SK-N-SH (cell line): ENCODE measurements at regions not wholly inside any gene's neighbourhood (a gene's known extent, or its start where the extent isn't known, plus 50 kb on each side); places are given as distances from the start of the nearest gene placed in this dataset.

ENCODE experiments used
- CHD2 ChIP-seq: fragments of 150-350 bp; IDR thresholded peaks from 2 replicates; pipeline ENCODE4 v1.6.1; 2018; ENCODE audit warnings: low read length; ENCODE audit not compliant: partially characterized antibody
- CTCF ChIP-seq: fragments of 200-600 bp; sonication (generic); IDR thresholded peaks from 2 replicates; pipeline ENCODE4 v1.6.1; 2017; ENCODE audit warnings: antibody characterized with exemption, mild to moderate bottlenecking, moderate library complexity
- FOSL2 ChIP-seq: IDR thresholded peaks from 2 replicates; pipeline ENCODE4 v1.4.0; 2012; ENCODE audit warnings: low read depth, mild to moderate bottlenecking, moderate library complexity, borderline replicate concordance
- FOXM1 ChIP-seq: IDR thresholded peaks from 2 replicates; pipeline ENCODE4 v1.4.0; 2012; ENCODE audit warnings: low read depth, mild to moderate bottlenecking
- GABPA ChIP-seq: IDR thresholded peaks from 2 replicates; pipeline ENCODE4 v1.4.0; 2012; ENCODE audit warnings: low read depth, mild to moderate bottlenecking
- GATA2 ChIP-seq: sonication (generic); formaldehyde crosslinking; IDR thresholded peaks from 2 replicates; pipeline ENCODE4 v1.5.0; 2020; ENCODE audit warnings: mild to moderate bottlenecking, missing genetic modification reagents
- IRF3 ChIP-seq: fragments of 150-350 bp; IDR thresholded peaks from 2 replicates; pipeline ENCODE4 v1.6.1; 2016; ENCODE audit warnings: mild to moderate bottlenecking, low read depth, low read length
- JUND ChIP-seq: IDR thresholded peaks from 2 replicates; pipeline ENCODE4 v1.4.0; 2012
- MEF2A ChIP-seq: IDR thresholded peaks from 2 replicates; pipeline ENCODE4 v1.4.0; 2012; ENCODE audit warnings: low read depth, borderline replicate concordance
- MXI1 ChIP-seq: IDR thresholded peaks from 2 replicates; pipeline ENCODE4 v1.6.1; 2012; ENCODE audit warnings: mild to moderate bottlenecking, low read depth, low read length, improper control_type of control experiment
- NFIC ChIP-seq: IDR thresholded peaks from 2 replicates; pipeline ENCODE4 v1.4.0; 2012; ENCODE audit warnings: borderline replicate concordance
- NRF1 ChIP-seq: IDR thresholded peaks from 2 replicates; pipeline ENCODE4 v1.6.1; 2012; ENCODE audit warnings: low read depth, mild to moderate bottlenecking, low read length
- POLR2AphosphoS5 ChIP-seq: IDR thresholded peaks from 2 replicates; pipeline ENCODE4 v1.6.1; 2012; ENCODE audit warnings: low read depth, low read length
- REST ChIP-seq: IDR thresholded peaks from 2 replicates; pipeline ENCODE4 v1.6.1; 2012; ENCODE audit warnings: mild to moderate bottlenecking, low read depth, low read length, moderate library complexity
- RXRA ChIP-seq: IDR thresholded peaks from 2 replicates; pipeline ENCODE4 v1.4.0; 2012; ENCODE audit warnings: low read depth, mild to moderate bottlenecking, borderline replicate concordance
- SIN3A ChIP-seq: IDR thresholded peaks from 2 replicates; pipeline ENCODE4 v1.6.1; 2012; ENCODE audit warnings: low read depth, mild to moderate bottlenecking, low read length, moderate library complexity, borderline replicate concordance
- SMC3 ChIP-seq: IDR thresholded peaks from 2 replicates; pipeline ENCODE4 v1.6.1; 2012; ENCODE audit warnings: low read depth, low read length, improper control_type of control experiment
- TAF1 ChIP-seq: IDR thresholded peaks from 2 replicates; pipeline ENCODE4 v1.6.1; 2012; ENCODE audit warnings: low read depth, mild to moderate bottlenecking, low read length, moderate library complexity, borderline replicate concordance
- USF1 ChIP-seq: IDR thresholded peaks from 2 replicates; pipeline ENCODE4 v1.4.0; 2012; ENCODE audit warnings: low read depth, borderline replicate concordance
- USF2 ChIP-seq: fragments of 150-350 bp; IDR thresholded peaks from 2 replicates; pipeline ENCODE4 v1.6.1; 2017; ENCODE audit warnings: antibody characterized with exemption, low read length, low read depth, borderline replicate concordance
- YY1 ChIP-seq: IDR thresholded peaks from 2 replicates; pipeline ENCODE4 v1.4.0; 2012; ENCODE audit warnings: low read depth, mild to moderate bottlenecking

- TF ChIP-seq USF2 = no peak
- no peak for TF ChIP-seq GATA2 (CRISPR knock-in tag)
- peak; percentile 97 for TF ChIP-seq FOXM1
- peak; percentile 96 for TF ChIP-seq SIN3A
- TF ChIP-seq RXRA = peak; percentile 100
- TF ChIP-seq CTCF = peak; percentile 50
- no peak for TF ChIP-seq NRF1
- no peak for TF ChIP-seq SMC3
- TF ChIP-seq USF1 = peak; percentile 62
- TF ChIP-seq MEF2A = peak; percentile 95
- TF ChIP-seq POLR2AphosphoS5 = peak; percentile 95
- no peak for TF ChIP-seq CHD2
- peak; percentile 83 for TF ChIP-seq REST
- peak; percentile 77 for TF ChIP-seq TAF1
- peak; percentile 52 for TF ChIP-seq GABPA
- peak; percentile 75 for TF ChIP-seq YY1
- peak; percentile 99 for TF ChIP-seq NFIC
- peak; percentile 100 for TF ChIP-seq FOSL2
- TF ChIP-seq IRF3 = no peak
- TF ChIP-seq MXI1 = no peak
- TF ChIP-seq JUND = peak; percentile 100
Measured at GRCh38 chr7:142556740-142557139, 192.5 kb upstream of the PRSS1 start (continued).
